ENCODE measurements at regions not wholly inside any gene's neighbourhood (a gene's known extent, or its start where the extent isn't known, plus 50 kb on each side); places are given as distances from the start of the nearest gene placed in this dataset.
"Not testable (repeated sequence)": the region's sequence is repeated elsewhere in the genome, so short reads cannot be mapped to it uniquely, and the experiment has no call there.

DNA sequence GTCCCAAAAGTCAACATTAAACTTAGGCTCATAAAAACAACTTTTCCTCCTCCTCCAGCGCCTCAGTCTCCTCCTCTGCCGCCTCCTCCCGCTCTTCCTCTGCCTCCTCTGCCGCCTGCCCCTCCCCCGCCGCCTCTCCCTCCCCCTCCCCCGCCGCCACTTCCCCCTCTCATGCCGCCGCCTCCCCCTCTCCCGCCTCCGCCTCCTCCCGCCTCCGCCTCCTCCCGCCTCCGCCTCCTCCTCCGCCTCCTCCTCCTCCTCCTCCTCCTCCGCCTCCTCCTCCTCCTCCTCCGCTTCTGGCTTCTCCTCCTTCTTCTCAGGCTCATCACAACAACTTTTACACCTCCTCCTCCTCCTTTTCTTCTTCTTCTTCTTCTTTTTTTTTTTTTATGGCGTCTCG lies 599.9 kb downstream of the TMEM182 start:
- DNase-seq, result no peak
- peaks cover 0 to 7% of the 10 kb centered on the region in 2 donors for H3K9me3 Mint-ChIP-seq
- H3K27ac Mint-ChIP-seq, result no peak overlapping the region
- H3K4me1 Mint-ChIP-seq, result no peaks in the 10 kb centered on the region
- ATAC-seq, result no peak
- no peak overlapping the region for H3K4me3 Mint-ChIP-seq
- H3K27me3 Mint-ChIP-seq, result no peaks in the 10 kb centered on the region

DNA sequence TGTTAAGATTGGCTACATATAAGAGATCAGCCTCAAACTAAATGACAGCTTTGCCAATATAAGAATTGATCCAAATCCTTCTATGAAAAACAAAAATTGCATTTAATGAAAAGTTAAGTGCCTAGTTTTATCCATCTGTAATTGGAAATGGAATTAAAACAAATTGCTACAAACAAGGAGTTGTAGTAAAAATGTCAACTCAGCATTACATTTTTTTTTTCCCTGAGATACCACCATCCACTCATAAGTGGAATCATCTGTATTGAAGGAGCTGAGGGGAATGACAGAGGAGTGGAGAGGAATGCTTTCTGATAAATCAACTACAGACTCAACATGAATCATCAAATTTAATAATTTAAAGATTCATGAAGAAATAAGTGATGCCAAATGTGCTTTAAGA lies 601.8 kb downstream of the TMEM182 start:
- Mint-ChIP-seq H3K4me3 (no peak overlapping the region), H3K27ac (no peak overlapping the region), H3K4me1 (no peaks in the 10 kb centered on the region), H3K27me3 (no peaks in the 10 kb centered on the region), H3K9me3 (peaks cover 0 to 8% of the 10 kb centered on the region in 2 donors)
- DNase-seq, result no peak
- ATAC-seq, result no peak

DNA sequence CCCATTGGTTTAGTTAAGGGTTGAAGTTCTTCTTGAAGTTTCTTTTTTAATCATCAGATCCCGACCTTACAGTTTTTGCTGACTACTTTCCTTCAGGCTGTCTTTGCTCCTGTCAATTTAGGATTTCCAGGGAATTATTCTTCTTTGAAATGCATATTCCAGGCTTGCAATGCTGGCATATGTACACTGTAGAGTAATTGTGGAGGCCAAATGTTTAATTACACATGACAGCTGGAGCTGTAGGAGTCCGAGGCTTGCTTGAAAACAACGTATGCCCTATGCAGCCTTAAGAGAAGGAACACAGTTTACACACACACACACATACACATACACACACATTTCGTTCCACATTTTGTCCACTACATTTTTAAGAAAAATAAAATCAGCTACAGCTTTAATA lies 602.3 kb downstream of the TMEM182 start:
- H3K4me1 Mint-ChIP-seq, result no peaks in the 10 kb centered on the region
- no peak overlapping the region for H3K4me3 Mint-ChIP-seq
- peaks cover 0 to 12% of the 10 kb centered on the region in 2 donors for H3K9me3 Mint-ChIP-seq
- H3K27me3 Mint-ChIP-seq, result no peaks in the 10 kb centered on the region
- no peak for ATAC-seq
- no peak for DNase-seq
- H3K27ac Mint-ChIP-seq, result no peak overlapping the region

DNA sequence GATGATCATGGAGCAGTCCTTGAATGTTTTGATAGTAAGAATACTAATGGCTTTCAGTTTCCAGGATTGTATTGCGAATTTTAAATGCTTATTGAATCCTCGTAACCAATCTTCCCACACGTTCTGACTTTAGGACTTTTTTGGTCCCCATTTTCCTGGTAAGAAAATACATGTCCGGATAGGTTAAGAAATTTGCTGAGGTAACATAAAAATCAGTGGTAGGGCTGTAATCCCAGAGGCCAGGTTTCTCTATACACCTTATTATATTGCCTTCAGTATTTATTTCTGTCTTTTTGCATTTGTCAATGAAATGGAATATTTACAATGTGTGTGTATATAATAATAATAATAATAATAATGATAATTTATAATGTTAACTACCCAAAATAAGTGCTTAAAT lies 603.2 kb downstream of the TMEM182 start:
- no peak for ATAC-seq
- Mint-ChIP-seq H3K4me1 (no peaks in the 10 kb centered on the region), H3K9me3 (peaks cover 0 to 12% of the 10 kb centered on the region in 2 donors), H3K27me3 (no peaks in the 10 kb centered on the region), H3K4me3 (no peak overlapping the region), H3K27ac (no peak overlapping the region)
- no peak for DNase-seq

DNA sequence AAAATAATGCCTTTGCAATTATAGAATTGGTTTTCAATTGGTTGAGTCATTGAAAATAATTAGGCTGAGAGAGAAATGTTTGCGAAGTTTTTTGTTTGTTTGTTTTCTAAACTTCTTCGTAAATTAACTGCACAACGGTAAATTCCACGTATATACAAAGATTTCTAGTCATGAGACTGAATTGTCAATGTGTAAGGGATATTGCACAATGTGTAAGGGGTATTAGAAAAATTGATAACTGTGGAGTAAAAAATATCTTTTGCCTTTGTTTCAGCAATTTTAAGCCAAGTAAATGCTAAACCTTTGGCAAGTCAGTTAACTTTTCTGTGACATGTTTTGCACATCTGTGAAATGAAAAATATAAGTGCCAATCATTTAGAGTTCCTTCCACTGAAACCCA lies 606.0 kb downstream of the TMEM182 start:
- H3K9me3 Mint-ChIP-seq, result peaks cover 0 to 5% of the 10 kb centered on the region in 2 donors
- no peaks in the 10 kb centered on the region for H3K4me1 Mint-ChIP-seq
- ATAC-seq (no peak), DNase-seq (no peak)
- H3K4me3 Mint-ChIP-seq, result no peak overlapping the region
- H3K27me3 Mint-ChIP-seq, result no peaks in the 10 kb centered on the region
- no peak overlapping the region for H3K27ac Mint-ChIP-seq

DNA sequence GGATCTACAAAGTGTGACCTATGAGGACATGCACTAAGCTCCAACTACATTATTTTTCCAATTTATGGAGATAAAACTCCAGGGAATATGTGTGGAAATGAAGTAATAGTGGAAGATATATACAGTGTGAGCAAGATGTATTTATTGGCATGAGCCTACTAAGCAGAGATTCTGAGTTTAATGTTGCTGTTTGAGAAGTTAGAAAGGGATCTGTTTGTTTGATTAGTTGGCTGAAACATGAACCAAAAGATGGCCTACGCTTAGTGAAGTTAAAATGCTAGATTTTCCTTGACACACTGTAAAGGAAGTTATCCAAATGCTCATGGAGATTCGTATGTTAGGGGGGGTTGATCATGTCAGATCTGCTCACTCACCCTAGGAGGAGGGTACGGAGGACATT lies 621.7 kb downstream of the TMEM182 start:
- DNase-seq (no peak), ATAC-seq (no peak)
- no peaks in the 10 kb centered on the region for H3K27me3 Mint-ChIP-seq
- H3K4me1 Mint-ChIP-seq, result no peaks in the 10 kb centered on the region
- H3K4me3 Mint-ChIP-seq, result no peak overlapping the region
- H3K27ac Mint-ChIP-seq, result no peak overlapping the region
- H3K9me3 Mint-ChIP-seq, result peaks cover 5 to 14% of the 10 kb centered on the region in 2 donors

DNA sequence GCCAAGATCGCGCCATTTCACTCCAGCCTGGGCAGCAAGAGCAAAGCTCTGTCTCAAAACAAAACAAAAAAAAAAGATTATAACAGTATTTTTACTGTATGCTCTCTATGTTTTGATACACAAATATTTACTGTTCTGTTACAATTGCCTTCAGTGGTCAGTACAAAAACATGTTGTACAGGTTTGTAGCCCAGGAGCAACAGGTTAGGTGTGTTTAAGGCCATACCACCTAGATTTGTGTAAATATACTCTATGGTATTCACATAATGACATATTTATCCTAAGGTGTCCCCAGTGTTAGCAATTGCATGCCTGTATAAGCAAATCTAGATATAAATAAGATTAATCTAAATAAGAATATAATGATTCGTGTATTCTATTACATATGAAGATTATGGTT lies 625.0 kb downstream of the TMEM182 start:
- Mint-ChIP-seq H3K4me1 (no peaks in the 10 kb centered on the region), H3K9me3 (peaks cover 0 to 5% of the 10 kb centered on the region in 2 donors), H3K4me3 (no peak overlapping the region), H3K27ac (no peak overlapping the region), H3K27me3 (no peaks in the 10 kb centered on the region)
- no peak for ATAC-seq
- no peak for DNase-seq

- Mint-ChIP-seq H3K27me3 (no peaks in the 10 kb centered on the region), H3K27ac (no peak overlapping the region), H3K9me3 (peaks cover 0 to 5% of the 10 kb centered on the region in 2 donors), H3K4me3 (no peak overlapping the region), H3K4me1 (no peaks in the 10 kb centered on the region)
- no peak for DNase-seq
- no peak for ATAC-seq
These were observed 626.1 kb downstream of the TMEM182 start for GRCh38 chr2:103387888-103388287.

- Mint-ChIP-seq H3K27me3 (no peaks in the 10 kb centered on the region), H3K27ac (peak overlapping the region in 1 of 2 donors; percentile 36), H3K9me3 (peaks cover 0 to 5% of the 10 kb centered on the region in 2 donors), H3K4me1 (no peaks in the 10 kb centered on the region), H3K4me3 (no peak overlapping the region)
- DNase-seq (no peak), ATAC-seq (no peak)
These were observed 634.3 kb downstream of the TMEM182 start for GRCh38 chr2:103396152-103396551.

DNA sequence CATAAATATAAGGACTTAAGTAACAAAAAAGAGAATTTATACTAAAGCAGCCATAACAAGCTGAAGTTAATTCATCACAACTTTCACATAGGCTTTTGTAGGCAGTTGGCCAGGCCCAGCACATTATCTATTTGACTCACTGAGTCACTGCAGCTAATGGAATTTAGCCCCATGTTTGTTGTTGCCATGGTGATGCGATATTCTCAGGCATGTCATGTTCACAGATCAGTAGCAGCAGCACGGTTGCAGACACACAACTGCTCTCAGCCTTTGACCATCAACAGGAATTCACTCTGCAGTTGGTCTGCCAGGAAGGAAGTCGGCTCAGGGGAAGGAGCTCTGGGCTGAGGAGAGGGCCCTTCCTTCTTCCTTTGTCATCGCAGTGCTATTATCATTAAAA lies 639.8 kb downstream of the TMEM182 start:
- Mint-ChIP-seq H3K9me3 (peaks cover 0 to under 1% of the 10 kb centered on the region in 2 donors), H3K27ac (peak overlapping the region in 1 of 2 donors; percentile 61), H3K27me3 (no peaks in the 10 kb centered on the region), H3K4me1 (no peaks in the 10 kb centered on the region), H3K4me3 (no peak overlapping the region)
- ATAC-seq, result no peak
- DNase-seq, result no peak

- ATAC-seq (no peak), DNase-seq (no peak)
- Mint-ChIP-seq H3K4me1 (no peaks in the 10 kb centered on the region), H3K27ac (no peak overlapping the region), H3K27me3 (no peaks in the 10 kb centered on the region), H3K9me3 (peaks cover 0 to 5% of the 10 kb centered on the region in 2 donors), H3K4me3 (no peak overlapping the region)
These were observed 640.5 kb downstream of the TMEM182 start for GRCh38 chr2:103402336-103402735.

GRCh38 chr2:103402944-103403343 lies 641.1 kb downstream of the TMEM182 start:
- H3K27me3 Mint-ChIP-seq, result no peaks in the 10 kb centered on the region
- H3K4me3 Mint-ChIP-seq, result no peak overlapping the region
- DNase-seq, result no peak
- no peaks in the 10 kb centered on the region for H3K4me1 Mint-ChIP-seq
- no peak for ATAC-seq
- peak overlapping the region in 1 of 2 donors; percentile 69 for H3K27ac Mint-ChIP-seq
- peaks cover 0 to 5% of the 10 kb centered on the region in 2 donors for H3K9me3 Mint-ChIP-seq

GRCh38 chr2:103403388-103403787 lies 641.6 kb downstream of the TMEM182 start:
- H3K27me3 Mint-ChIP-seq, H3K4me3 Mint-ChIP-seq, ATAC-seq, H3K27ac Mint-ChIP-seq, DNase-seq, H3K9me3 Mint-ChIP-seq, H3K4me1 Mint-ChIP-seq: not testable (repeated sequence)

GRCh38 chr2:103410221-103410620 lies 648.4 kb downstream of the TMEM182 start:
- no peaks in the 10 kb centered on the region for H3K4me1 Mint-ChIP-seq
- peaks cover 13 to 16% of the 10 kb centered on the region in 2 donors for H3K9me3 Mint-ChIP-seq
- no peaks in the 10 kb centered on the region for H3K27me3 Mint-ChIP-seq
- H3K4me3 Mint-ChIP-seq, result no peak overlapping the region
- DNase-seq (no peak), ATAC-seq (no peak)
- H3K27ac Mint-ChIP-seq, result no peak overlapping the region

- no peak overlapping the region for H3K4me3 Mint-ChIP-seq
- H3K9me3 Mint-ChIP-seq, result peaks cover 0 to 9% of the 10 kb centered on the region in 2 donors
- DNase-seq (no peak), ATAC-seq (no peak)
- no peaks in the 10 kb centered on the region for H3K27me3 Mint-ChIP-seq
- no peaks in the 10 kb centered on the region for H3K4me1 Mint-ChIP-seq
- H3K27ac Mint-ChIP-seq, result no peak overlapping the region
These were observed 657.7 kb downstream of the TMEM182 start for GRCh38 chr2:103419506-103419905.

DNA sequence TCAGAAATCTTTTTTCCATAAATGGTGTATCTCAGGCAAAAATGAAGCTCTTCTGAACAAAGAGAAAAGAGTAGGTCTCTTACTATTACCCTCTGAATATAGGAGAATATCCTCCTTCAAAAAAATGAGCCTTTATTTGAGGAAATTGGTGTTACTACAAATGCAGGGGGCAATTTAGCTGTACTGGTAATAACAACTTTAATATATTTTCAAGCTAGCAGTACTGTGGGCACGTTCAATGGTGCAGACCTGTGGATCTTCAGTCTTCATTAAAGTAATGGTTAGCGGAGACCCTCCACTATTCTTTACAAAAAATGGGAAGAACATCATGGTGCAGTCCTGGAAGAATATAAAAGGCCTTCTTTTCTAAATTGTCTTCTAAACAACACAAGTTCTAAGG lies 661.3 kb downstream of the TMEM182 start:
- DNase-seq (no peak), ATAC-seq (no peak)
- H3K9me3 Mint-ChIP-seq, result peaks cover 0 to 9% of the 10 kb centered on the region in 2 donors
- no peaks in the 10 kb centered on the region for H3K4me1 Mint-ChIP-seq
- H3K27ac Mint-ChIP-seq, result no peak overlapping the region
- H3K27me3 Mint-ChIP-seq, result no peaks in the 10 kb centered on the region
- H3K4me3 Mint-ChIP-seq, result no peak overlapping the region

- Mint-ChIP-seq H3K4me3 (no peak overlapping the region), H3K9me3 (peaks cover 5 to 9% of the 10 kb centered on the region in 2 donors), H3K27ac (no peak overlapping the region), H3K4me1 (no peaks in the 10 kb centered on the region), H3K27me3 (no peaks in the 10 kb centered on the region)
- ATAC-seq (no peak), DNase-seq (no peak)
These were observed 665.7 kb downstream of the TMEM182 start for GRCh38 chr2:103427567-103427966.
